ENCODE measurements at regions not wholly inside any gene's neighbourhood (a gene's known extent, or its start where the extent isn't known, plus 50 kb on each side); places are given as distances from the start of the nearest gene placed in this dataset.

- DNase-seq: no peak
Observed at GRCh38 chr1:25082216-25082899, 149.9 kb downstream of the SYF2 start.

- DNase-seq: no peak
Observed at GRCh38 chr1:25081496-25081895, 150.8 kb downstream of the SYF2 start.

GRCh38 chr1:25080294-25081209, 150.5 kb upstream of the RUNX3 start:
- no peak for DNase-seq

- DNase-seq: no peak
Observed at GRCh38 chr1:25079048-25079447, 149.0 kb upstream of the RUNX3 start.

- no peak for DNase-seq
Observed at GRCh38 chr1:25074351-25075227, 144.5 kb upstream of the RUNX3 start.

GRCh38 chr1:25073640-25074270, 143.7 kb upstream of the RUNX3 start:
- DNase-seq: no peak

- DNase-seq: no peak
Observed at GRCh38 chr1:25072461-25072860, 142.4 kb upstream of the RUNX3 start.

- no peak for DNase-seq
Observed at GRCh38 chr1:25068829-25069228, 138.8 kb upstream of the RUNX3 start.

GRCh38 chr1:25068316-25068715, 138.2 kb upstream of the RUNX3 start:
- DNase-seq: no peak

GRCh38 chr1:25067518-25068251, 137.6 kb upstream of the RUNX3 start:
- no peak for DNase-seq

GRCh38 chr1:25066731-25067517, 136.8 kb upstream of the RUNX3 start:
- no peak for DNase-seq

GRCh38 chr1:25066256-25066655, 136.2 kb upstream of the RUNX3 start:
- DNase-seq: no peak

GRCh38 chr1:25065795-25066238, 135.7 kb upstream of the RUNX3 start:
- DNase-seq: no peak

- DNase-seq: no peak
Observed at GRCh38 chr1:25065321-25065721, 135.2 kb upstream of the RUNX3 start.

- no peak for DNase-seq
Observed at GRCh38 chr1:25064465-25065240, 134.6 kb upstream of the RUNX3 start.

- DNase-seq: no peak
Observed at GRCh38 chr1:25063591-25064416, 133.7 kb upstream of the RUNX3 start.

- no peak for DNase-seq
Observed at GRCh38 chr1:25062621-25063255, 132.7 kb upstream of the RUNX3 start.
